BLaER1 treated with 17β-estradiol and CSF1 and Interleukin-3, amounts not matched to agents 10 nM and 100 nM (cell line): ENCODE measurements at regions not wholly inside any gene's neighbourhood (a gene's known extent, or its start where the extent isn't known, plus 50 kb on each side); places are given as distances from the start of the nearest gene placed in this dataset.
A peak's percentile ranks its signal among the peaks of the same experiment; 100 is the strongest.

Source experiments
- H3K27ac ChIP-seq, 11 experiments: shearing (Covaris generic); formaldehyde crosslinking; 2 replicates each; pipeline ENCODE4 v1.8.1; 2022
- H3K27me3 ChIP-seq, 11 experiments: shearing (Covaris generic); formaldehyde crosslinking; 2 replicates each; pipeline ENCODE4 v1.8.1; 2022
- H3K36me3 ChIP-seq, 11 experiments: shearing (Covaris generic); formaldehyde crosslinking; 2 replicates each; pipeline ENCODE4 v1.8.1; 2022
- H3K4me1 ChIP-seq, 10 experiments: shearing (Covaris generic); formaldehyde crosslinking; 2 replicates each; pipeline ENCODE4 v1.8.1; 2022
- H3K4me2 ChIP-seq, 11 experiments: shearing (Covaris generic); formaldehyde crosslinking; 2 replicates each; pipeline ENCODE4 v1.8.1; 2022
- H3K4me3 ChIP-seq, 10 experiments: shearing (Covaris generic); formaldehyde crosslinking; 2 replicates each; pipeline ENCODE4 v1.8.1; 2022
- H3K9ac ChIP-seq, 11 experiments: shearing (Covaris generic); formaldehyde crosslinking; 2 replicates each; pipeline ENCODE4 v1.8.1; 2022
- H3K9me3 ChIP-seq, 11 experiments: shearing (Covaris generic); formaldehyde crosslinking; replicated peaks in 1 of 11; 2 replicates each; pipeline ENCODE4 v1.8.1; 2022
- H4K20me1 ChIP-seq, 11 experiments: shearing (Covaris generic); formaldehyde crosslinking; 2 replicates each; pipeline ENCODE4 v1.8.1; 2022
- Cebpa-rat ChIP-seq, 11 experiments: shearing (Covaris generic); IDR thresholded peaks; 2 replicates each; pipeline ENCODE4 v1.8.1; 2022

GRCh38 chr1:5456090-5456811 lies 536.0 kb downstream of the NPHP4 start:
- H4K20me1 ChIP-seq = no peaks in the 10 kb centered on the region
- H3K4me2 ChIP-seq = peak overlapping the region in 8 of 11 experiments; percentile 1 to 63 (median 50); a peak in 13 of 22 replicates
- H3K4me3 ChIP-seq = no peak overlapping the region
- no peak for TF ChIP-seq Cebpa-rat (IDR thresholded peaks at IDR 0.05)
- H3K27me3 ChIP-seq = no peaks in the 10 kb centered on the region
- peaks cover 0 to 5% (median 0%) of the 10 kb centered on the region in 11 experiments; a peak in 4 of 22 replicates for H3K9me3 ChIP-seq
- H3K27ac ChIP-seq = no peak overlapping the region
- no peak overlapping the region for H3K9ac ChIP-seq
- H3K4me1 ChIP-seq = peaks cover 0 to 12% (median 11%) of the 10 kb centered on the region in 10 experiments; a peak in 14 of 20 replicates
- no peaks in the 10 kb centered on the region for H3K36me3 ChIP-seq

GRCh38 chr1:5455651-5456050 lies 536.6 kb downstream of the NPHP4 start:
- Histone ChIP-seq H3K9ac (no peak overlapping the region), H3K9me3 (no peaks in the 10 kb centered on the region), H3K4me1 (peaks cover 0 to 12% (median 11%) of the 10 kb centered on the region in 10 experiments; a peak in 14 of 20 replicates), H3K27me3 (no peaks in the 10 kb centered on the region), H3K27ac (no peak overlapping the region), H4K20me1 (no peaks in the 10 kb centered on the region), H3K4me2 (peak overlapping the region in 8 of 11 experiments; percentile 1 to 63 (median 50); a peak in 13 of 22 replicates), H3K36me3 (no peaks in the 10 kb centered on the region), H3K4me3 (no peak overlapping the region)
- no peak for TF ChIP-seq Cebpa-rat (IDR thresholded peaks at IDR 0.05)

- no peak for TF ChIP-seq Cebpa-rat (IDR thresholded peaks at IDR 0.05)
- H3K9ac ChIP-seq = no peak overlapping the region
- no peaks in the 10 kb centered on the region for H3K36me3 ChIP-seq
- no peak overlapping the region for H3K4me3 ChIP-seq
- no peak overlapping the region for H3K27ac ChIP-seq
- peaks cover 0 to 12% (median 11%) of the 10 kb centered on the region in 10 experiments; a peak in 14 of 20 replicates for H3K4me1 ChIP-seq
- H3K4me2 ChIP-seq = no peak overlapping the region
- no peaks in the 10 kb centered on the region for H4K20me1 ChIP-seq
- no peaks in the 10 kb centered on the region for H3K9me3 ChIP-seq
- no peaks in the 10 kb centered on the region for H3K27me3 ChIP-seq
These were observed 537.2 kb downstream of the NPHP4 start for GRCh38 chr1:5455056-5455455.

DNA sequence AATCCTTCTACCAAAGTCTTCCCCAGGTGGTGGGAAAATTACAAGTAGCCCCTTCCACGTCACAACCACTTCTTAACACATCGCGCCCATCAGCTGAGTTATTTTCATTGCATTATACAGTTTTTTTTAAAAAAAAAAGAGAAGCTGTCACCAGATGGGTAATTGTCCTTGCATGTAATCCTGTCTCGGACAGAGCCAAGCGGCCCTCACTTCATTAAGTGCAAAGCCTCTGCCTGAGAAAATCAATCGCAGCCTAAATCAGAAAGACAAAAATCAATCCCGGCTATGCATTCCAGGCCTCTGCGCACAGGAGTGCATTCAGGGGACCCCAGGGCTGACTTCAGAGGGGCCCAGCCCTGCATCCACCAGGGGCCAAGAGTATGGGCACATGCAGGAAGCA lies 538.9 kb downstream of the NPHP4 start:
- Histone ChIP-seq H3K9me3 (no peaks in the 10 kb centered on the region), H3K4me1 (peaks cover 0 to 12% (median 11%) of the 10 kb centered on the region in 10 experiments; a peak in 14 of 20 replicates), H3K4me3 (no peak overlapping the region), H3K36me3 (no peaks in the 10 kb centered on the region), H3K9ac (no peak overlapping the region), H3K27ac (no peak overlapping the region), H4K20me1 (no peaks in the 10 kb centered on the region), H3K27me3 (no peaks in the 10 kb centered on the region), H3K4me2 (no peak overlapping the region)
- TF ChIP-seq Cebpa-rat (IDR thresholded peaks at IDR 0.05) = no peak

DNA sequence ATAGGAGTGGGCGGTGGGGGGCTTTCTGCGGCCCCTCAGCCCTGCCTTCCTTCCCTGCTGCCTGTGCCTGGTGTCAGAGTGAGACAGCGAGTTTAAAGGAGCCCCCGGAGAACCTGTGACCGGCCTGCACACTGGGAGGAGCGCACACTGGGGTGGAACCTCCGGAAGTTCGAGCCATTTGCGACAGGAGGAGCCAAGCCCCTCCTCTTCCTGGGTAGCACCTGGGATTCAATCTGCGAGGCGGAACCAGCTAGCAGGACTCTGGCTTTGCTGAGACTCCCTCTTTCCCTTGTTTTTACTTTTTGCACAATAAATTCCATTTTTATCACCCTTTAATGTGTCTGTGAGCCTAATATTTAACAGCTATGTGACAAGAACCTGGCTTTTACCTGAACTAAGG lies 540.6 kb downstream of the NPHP4 start:
- H4K20me1 ChIP-seq = no peaks in the 10 kb centered on the region
- H3K9me3 ChIP-seq = no peaks in the 10 kb centered on the region
- no peak for TF ChIP-seq Cebpa-rat (IDR thresholded peaks at IDR 0.05)
- H3K4me3 ChIP-seq = no peak overlapping the region
- no peak overlapping the region for H3K4me2 ChIP-seq
- H3K36me3 ChIP-seq = no peaks in the 10 kb centered on the region
- no peaks in the 10 kb centered on the region for H3K27me3 ChIP-seq
- no peak overlapping the region for H3K9ac ChIP-seq
- H3K27ac ChIP-seq = no peak overlapping the region
- H3K4me1 ChIP-seq = peaks cover 5 to 15% (median 11%) of the 10 kb centered on the region in 10 experiments; a peak in 18 of 20 replicates

DNA sequence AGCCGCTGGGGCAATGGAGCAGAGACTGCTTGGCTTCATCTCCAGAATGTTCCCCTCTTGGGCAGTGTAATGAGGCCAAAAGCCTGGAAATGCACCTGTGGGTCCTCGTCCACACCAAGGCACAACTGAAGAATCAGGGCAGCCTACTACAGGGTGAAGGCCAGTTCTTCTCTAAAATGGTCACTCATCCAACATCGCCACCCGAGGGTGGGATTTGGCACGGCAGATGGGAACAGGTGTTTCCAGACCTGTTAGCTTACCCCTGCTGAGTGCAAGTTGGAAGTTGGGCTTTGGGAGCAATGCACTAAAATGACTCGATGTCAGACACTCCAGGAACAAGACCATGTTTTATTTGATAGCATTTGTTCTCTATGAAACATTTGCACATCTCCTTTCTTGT lies 543.7 kb downstream of the NPHP4 start:
- TF ChIP-seq Cebpa-rat (IDR thresholded peaks at IDR 0.05) = no peak
- Histone ChIP-seq H3K27me3 (no peaks in the 10 kb centered on the region), H3K4me3 (no peak overlapping the region), H3K4me2 (peak overlapping the region in 2 of 11 experiments; percentile 5 to 6; a peak in 2 of 22 replicates), H3K36me3 (no peaks in the 10 kb centered on the region), H4K20me1 (no peaks in the 10 kb centered on the region; a peak in 1 of 22 replicates), H3K9ac (no peak overlapping the region), H3K9me3 (no peaks in the 10 kb centered on the region), H3K4me1 (peaks cover 0 to 28% (median 0%) of the 10 kb centered on the region in 10 experiments; a peak in 4 of 20 replicates), H3K27ac (no peak overlapping the region)

GRCh38 chr1:5447503-5447960 lies 544.7 kb downstream of the NPHP4 start:
- Histone ChIP-seq H3K27me3 (no peaks in the 10 kb centered on the region), H3K9me3 (no peaks in the 10 kb centered on the region), H3K27ac (no peak overlapping the region), H3K4me1 (peaks cover 0 to 33% (median 0%) of the 10 kb centered on the region in 10 experiments; a peak in 4 of 20 replicates), H3K4me2 (peak overlapping the region in 1 of 11 experiments; percentile 24; a peak in 1 of 22 replicates), H3K9ac (no peak overlapping the region), H3K4me3 (no peak overlapping the region), H3K36me3 (no peaks in the 10 kb centered on the region), H4K20me1 (no peaks in the 10 kb centered on the region; a peak in 1 of 22 replicates)
- no peak for TF ChIP-seq Cebpa-rat (IDR thresholded peaks at IDR 0.05)

DNA sequence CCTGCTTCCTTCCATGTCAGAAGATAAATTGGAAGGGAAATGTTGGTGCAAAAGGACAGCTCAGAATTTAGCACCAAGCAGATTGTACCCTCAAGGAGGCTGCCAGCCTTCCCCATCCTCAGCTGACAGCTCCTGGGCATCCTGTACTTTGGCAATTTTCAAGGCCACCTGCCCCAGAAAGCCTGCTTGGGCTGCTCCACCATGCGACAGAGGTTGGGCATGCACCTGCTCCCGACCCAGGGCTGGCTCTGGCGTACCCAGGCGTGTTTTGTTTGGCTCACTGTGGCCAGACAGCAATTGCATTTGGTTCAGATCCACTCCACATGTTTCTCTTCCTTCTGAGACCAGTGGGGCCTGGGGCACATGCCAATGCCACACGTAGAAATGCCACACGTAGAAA lies 547.8 kb downstream of the NPHP4 start:
- no peak overlapping the region for H3K9ac ChIP-seq
- peak overlapping the region in 2 of 11 experiments; percentile 19 to 43; a peak in 2 of 22 replicates for H3K4me2 ChIP-seq
- no peak for TF ChIP-seq Cebpa-rat (IDR thresholded peaks at IDR 0.05)
- H3K36me3 ChIP-seq = no peaks in the 10 kb centered on the region
- no peaks in the 10 kb centered on the region; a peak in 1 of 22 replicates for H4K20me1 ChIP-seq
- H3K9me3 ChIP-seq = peaks cover 0 to 7% (median under 1%) of the 10 kb centered on the region in 11 experiments; a peak in 6 of 22 replicates
- no peak overlapping the region for H3K27ac ChIP-seq
- no peaks in the 10 kb centered on the region for H3K27me3 ChIP-seq
- H3K4me3 ChIP-seq = no peak overlapping the region
- peaks cover 0 to 33% (median 0%) of the 10 kb centered on the region in 10 experiments; a peak in 4 of 20 replicates for H3K4me1 ChIP-seq

- Histone ChIP-seq H3K27me3 (no peaks in the 10 kb centered on the region), H3K36me3 (no peaks in the 10 kb centered on the region), H3K4me2 (no peak overlapping the region), H3K9ac (no peak overlapping the region), H3K4me3 (no peak overlapping the region), H4K20me1 (peaks cover 0 to 3% (median 0%) of the 10 kb centered on the region in 11 experiments; a peak in 1 of 22 replicates), H3K27ac (no peak overlapping the region), H3K4me1 (peaks cover 0 to 7% (median 0%) of the 10 kb centered on the region in 10 experiments; a peak in 3 of 20 replicates), H3K9me3 (peaks cover 0 to 35% (median 14%) of the 10 kb centered on the region in 11 experiments; a peak in 15 of 22 replicates)
- TF ChIP-seq Cebpa-rat (IDR thresholded peaks at IDR 0.05) = no peak
These were observed 555.4 kb downstream of the NPHP4 start for GRCh38 chr1:5436808-5437207.
